D721Med (cell line): ENCODE measurements at regions not wholly inside any gene's neighbourhood (a gene's known extent, or its start where the extent isn't known, plus 50 kb on each side); places are given as distances from the start of the nearest gene placed in this dataset.
"Not testable (repeated sequence)": the region's sequence is repeated elsewhere in the genome, so short reads cannot be mapped to it uniquely, and the experiment has no call there.

Source experiments
- DNase-seq: peaks from one replicate; pipeline ENCODE4 v3.0.0; 2011; ENCODE audit warnings: low spot score; ENCODE audit not compliant: insufficient read length
- FAIRE-seq: peaks from 2 replicates; lab custom pipeline; 2011; peaks lifted over from hg19 to GRCh38; lab: Jason Lieb, UNC
- CTCF ChIP-seq: IDR thresholded peaks from 2 replicates; pipeline ENCODE4 v1.5.1; 2012; ENCODE audit warnings: mild to moderate bottlenecking, control low read depth; ENCODE audit not compliant: insufficient read depth; ENCODE audit errors: missing control alignments

GRCh38 chr1:171397851-171398469, 84.0 kb downstream of the FMO4 start:
- DNase-seq: no peak
- no peak for TF ChIP-seq CTCF
- peak; percentile 11 for FAIRE-seq

- DNase-seq: no peak
- TF ChIP-seq CTCF: no peak
- no peak for FAIRE-seq
These were observed 81.9 kb upstream of the PRRC2C start for GRCh38 chr1:171403393-171403792.

GRCh38 chr1:171405391-171405714, 80.0 kb upstream of the PRRC2C start:
- FAIRE-seq (no peak), DNase-seq (no peak)
- no peak for TF ChIP-seq CTCF

GRCh38 chr1:171413557-171413956, 71.8 kb upstream of the PRRC2C start:
- not testable (repeated sequence) for DNase-seq, FAIRE-seq

- DNase-seq (no peak), FAIRE-seq (no peak)
- no peak for TF ChIP-seq CTCF
These were observed 66.8 kb upstream of the PRRC2C start for GRCh38 chr1:171418546-171418945.

- no peak for FAIRE-seq
- no peak for TF ChIP-seq CTCF
- no peak for DNase-seq
These were observed 64.5 kb upstream of the PRRC2C start for GRCh38 chr1:171420810-171421209.

- no peak for FAIRE-seq
- no peak for DNase-seq
- no peak for TF ChIP-seq CTCF
These were observed 63.8 kb upstream of the PRRC2C start for GRCh38 chr1:171421413-171422020.
